GM12878 (cell line): ENCODE measurements at regions not wholly inside any gene's neighbourhood (a gene's known extent, or its start where the extent isn't known, plus 50 kb on each side); places are given as distances from the start of the nearest gene placed in this dataset.

Experiments used
- ATAC-seq: fragments of 200-7000 bp; cut with Tn5 transposase; 3 replicates; pipeline ENCODE4 v1.9.1; 2020; ENCODE audit warnings: mild to moderate bottlenecking, moderate library complexity
- BruUV-seq: library from RNA; stranded (reverse); fragments of 400-500 nt; replicated peaks from 2 replicates; lab custom pipeline; 2021; lab: Mats Ljungman, UMichigan
- CTCF ChIA-PET: fragments of 300-600 bp; sonication (Branson Sonifier 250); formaldehyde crosslinking; extraction: SDS; loops from one replicate; lab custom pipeline; 2021; ENCODE audit warnings: inconsistent platforms; lab: Yijun Ruan, JAX
- POLR2A ChIA-PET: fragments of 350-600 bp; formaldehyde crosslinking; extraction: SDS; loops from one replicate; lab custom pipeline; 2021; ENCODE audit warnings: inconsistent platforms; lab: Charles Lee
- RAD21 ChIA-PET: fragments of 300-600 bp; sonication (Branson Sonifier 250); formaldehyde crosslinking; loops from one replicate; lab custom pipeline; 2023; ENCODE audit warnings: antibody characterized with exemption; ENCODE audit not compliant: unreplicated experiment; lab: Charles Lee
- SMC1A ChIA-PET: fragments of 300-600 bp; sonication (Branson Sonifier 250); formaldehyde crosslinking; loops from one replicate; lab custom pipeline; 2023; ENCODE audit not compliant: unreplicated experiment, uncharacterized antibody; lab: Charles Lee
- DNase-seq: peaks from one replicate; pipeline ENCODE4 v3.0.0-alpha.2; 2011; ENCODE audit warnings: low read depth, low spot score
- FAIRE-seq: peaks from 3 replicates; lab custom pipeline; 2011; peaks lifted over from hg19 to GRCh38; lab: Jason Lieb, UNC
- H2AFZ ChIP-seq: 2 replicates; pipeline ENCODE4 v1.6.0; 2011; ENCODE audit warnings: low read depth, low read length, control low read depth; ENCODE audit not compliant: control insufficient read depth
- H3K27ac ChIP-seq: 2 replicates; pipeline ENCODE4 v1.5.1; 2011; ENCODE audit warnings: control low read depth; ENCODE audit not compliant: control insufficient read depth, insufficient read depth
- H3K27me3 ChIP-seq, 2 experiments: replicated peaks in 1 of 2; 2 replicates each; pipeline versions ENCODE4 v1.6.0 to v1.6.1; 2011; ENCODE audit warnings: low read length in 1 of 2; ENCODE audit not compliant: control insufficient read depth in 2 of 2, insufficient read depth in 2 of 2
- H3K36me3 ChIP-seq, 2 experiments: 2 replicates each; pipeline ENCODE4 v1.5.1; 2011; ENCODE audit warnings: low read length in 1 of 2; ENCODE audit not compliant: control insufficient read depth in 2 of 2, insufficient read depth in 2 of 2
- H3K4me1 ChIP-seq: 2 replicates; pipeline ENCODE4 v1.6.1; 2011; ENCODE audit warnings: mild to moderate bottlenecking, low read length, moderate library complexity, mixed read lengths; ENCODE audit not compliant: control insufficient read depth, insufficient read depth
- H3K4me2 ChIP-seq: 2 replicates; pipeline ENCODE4 v1.6.0; 2011; ENCODE audit warnings: control low read depth; ENCODE audit not compliant: control insufficient read depth, insufficient read depth
- H3K4me3 ChIP-seq: fragments of 200-600 bp; sonication (generic); 2 replicates; pipeline ENCODE4 v1.5.1; 2016
- H3K79me2 ChIP-seq: 2 replicates; pipeline ENCODE4 v1.6.0; 2011; ENCODE audit warnings: low read length; ENCODE audit not compliant: control insufficient read depth, insufficient read depth
- H3K9ac ChIP-seq: 2 replicates; pipeline ENCODE4 v1.8.0; 2011; ENCODE audit warnings: low read length, control low read depth, mixed read lengths; ENCODE audit not compliant: control insufficient read depth, insufficient read depth
- H3K9me3 ChIP-seq: replicated peaks from 3 replicates; pipeline ENCODE4 v1.5.1; 2011; ENCODE audit warnings: mild to moderate bottlenecking, low read length; ENCODE audit not compliant: control insufficient read depth, insufficient read depth
- H4K20me1 ChIP-seq: 2 replicates; pipeline ENCODE4 v1.6.0; 2011; ENCODE audit not compliant: control insufficient read depth, insufficient read depth
- CHD1 ChIP-seq: IDR thresholded peaks from 2 replicates; pipeline ENCODE4 v1.6.1; 2012; ENCODE audit warnings: low read depth, low read length, improper control_type of control experiment
- DPF2 ChIP-seq: fragments of 450-650 bp; IDR thresholded peaks from 2 replicates; pipeline ENCODE4 v1.6.1; 2017; ENCODE audit warnings: mild to moderate bottlenecking
- KAT2A ChIP-seq: conservative IDR thresholded peaks from 2 replicates; pipeline ENCODE4 v1.6.1; 2011; ENCODE audit warnings: low read depth, low read length; ENCODE audit not compliant: control insufficient read depth
- LARP7 ChIP-seq: fragments of 450-650 bp; IDR thresholded peaks from 2 replicates; pipeline ENCODE4 v1.6.1; 2017; ENCODE audit warnings: mild to moderate bottlenecking
- POLR2AphosphoS2 ChIP-seq: IDR thresholded peaks from 2 replicates; pipeline ENCODE4 v1.6.1; 2011; ENCODE audit warnings: low read depth, mild to moderate bottlenecking, low read length, improper control_type of control experiment, moderate library complexity
- SP1 ChIP-seq: IDR thresholded peaks from one replicate; pipeline ENCODE4 v1.6.1; 2011; ENCODE audit warnings: low read depth, low read length
- SPI1 ChIP-seq: IDR thresholded peaks from 2 replicates; pipeline ENCODE4 v1.6.1; 2011; ENCODE audit warnings: low read depth, mild to moderate bottlenecking, low read length, moderate library complexity, borderline replicate concordance; ENCODE audit not compliant: insufficient read depth
- SREBF1 ChIP-seq: IDR thresholded peaks from 2 replicates; pipeline ENCODE4 v1.6.1; 2012; ENCODE audit warnings: mild to moderate bottlenecking, low read length
- STAT1 ChIP-seq: fragments of 450-650 bp; conservative IDR thresholded peaks from 2 replicates; pipeline ENCODE4 v1.6.1; 2014; ENCODE audit warnings: antibody characterized with exemption, mild to moderate bottlenecking
- TCF3 ChIP-seq: IDR thresholded peaks from 2 replicates; pipeline ENCODE4 v1.6.1; 2012; ENCODE audit warnings: low read depth, mild to moderate bottlenecking, low read length, borderline replicate concordance; ENCODE audit not compliant: insufficient read depth
- TCF7 ChIP-seq: IDR thresholded peaks from 2 replicates; pipeline ENCODE4 v1.6.1; 2014; ENCODE audit warnings: antibody characterized with exemption, borderline replicate concordance
- ZNF207 ChIP-seq: fragments of 450-650 bp; IDR thresholded peaks from 2 replicates; pipeline ENCODE4 v1.6.1; 2014; ENCODE audit warnings: antibody characterized with exemption, mild to moderate bottlenecking, borderline replicate concordance
- ZNF24 ChIP-seq: fragments of 450-650 bp; IDR thresholded peaks from 2 replicates; pipeline ENCODE4 v1.6.1; 2017; ENCODE audit warnings: antibody characterized with exemption, mild to moderate bottlenecking
- WGBS: methylation state at CpG from one replicate; pipeline ENCODE4 v1.1.6; 2016; ENCODE audit warnings: low lambda C conversion rate; ENCODE audit not compliant: insufficient replicate concordance, insufficient coverage; ENCODE audit errors: missing lambda C conversion rate; 5-methylcytosine and 5-hydroxymethylcytosine counted together
- in situ Hi-C: fragments of 300-500 bp; cut with MboI; formaldehyde crosslinking; loops from 9 replicates; pipeline ENCODE4 v1.14.3; 2018; ENCODE audit warnings: mixed read lengths
- intact Hi-C: fragments of 100-400 bp; cut with micrococcal nuclease; formaldehyde crosslinking; loops from one replicate; pipeline ENCODE4 v1.14.2; 2022; ENCODE audit not compliant: unreplicated experiment

DNA sequence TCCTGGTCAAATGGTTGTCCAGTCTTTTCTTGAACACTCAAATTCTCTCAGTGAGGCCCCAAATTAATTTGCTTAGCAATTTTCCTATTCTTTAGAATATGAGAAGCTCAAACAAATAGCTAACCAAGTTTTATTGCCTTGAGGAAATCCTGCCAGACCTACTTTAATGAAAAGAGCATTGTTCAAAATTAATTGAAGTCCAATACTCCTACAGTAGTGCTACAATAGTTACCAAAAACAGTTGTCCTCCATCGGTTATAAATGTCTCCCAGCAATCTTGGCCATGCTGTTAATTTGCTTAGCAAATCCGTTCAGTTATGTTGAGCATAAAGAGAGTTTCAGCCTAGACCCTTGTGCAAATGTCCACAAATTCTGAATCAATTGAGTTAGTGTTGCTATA, 112.9 kb downstream of the MAB21L3 start:
- CTCF ChIA-PET = interaction anchor here (1.1 to 2.4 kb wide), 4 partner anchors 15 to 261 kb away, joined by 3 to 10 read pairs (median 5); no protein-coding TSS in a partner anchor
- Histone ChIP-seq H3K4me3 (no peak overlapping the region), H3K4me2 (no peak overlapping the region), H3K27me3 (no peaks in the 10 kb centered on the region), H3K27ac (no peak overlapping the region), H3K9me3 (no peaks in the 10 kb centered on the region), H3K79me2 (no peaks in the 10 kb centered on the region), H4K20me1 (no peaks in the 10 kb centered on the region), H3K9ac (no peak overlapping the region), H3K4me1 (peaks cover 10% of the 10 kb centered on the region), H2AFZ (no peak overlapping the region), H3K36me3 (no peaks in the 10 kb centered on the region)
- RAD21 ChIA-PET = interaction anchor here (0.6 to 2.5 kb wide), 3 partner anchors 157 to 261 kb away, joined by 3 to 7 read pairs (median 4); no protein-coding TSS in a partner anchor
- in situ Hi-C loops (no loop called here), intact Hi-C loops (no loop called here)
- SMC1A ChIA-PET = interaction anchor here (0.7 to 1.9 kb wide), 4 partner anchors 9 to 84 kb away, joined by 3 to 4 read pairs (median 4); no protein-coding TSS in a partner anchor
- no peak for DNase-seq
- ATAC-seq = no peak
- POLR2A ChIA-PET = interaction anchor here (0.6 to 1.0 kb wide), 3 partner anchors 23 to 158 kb away, joined by 3 to 4 read pairs (median 4); no protein-coding TSS in a partner anchor
- no peak for TF ChIP-seq ZNF24
- TF ChIP-seq TCF3 = no peak
- no peak for TF ChIP-seq STAT1
- TF ChIP-seq POLR2AphosphoS2 = no peak
- TF ChIP-seq CHD1 = no peak
- no peak for TF ChIP-seq LARP7
- no peak for TF ChIP-seq DPF2
- no peak for TF ChIP-seq KAT2A
- no peak for TF ChIP-seq ZNF207
- TF ChIP-seq SPI1 = no peak
- no peak for TF ChIP-seq SP1
- TF ChIP-seq TCF7 = no peak
- TF ChIP-seq SREBF1 = no peak
- 0% methylated on average over 2 of the region's 2 CpGs for WGBS
- no TSS peak for BruUV-seq
- FAIRE-seq = no peak
